ENCODE measurements at regions not wholly inside any gene's neighbourhood (a gene's known extent, or its start where the extent isn't known, plus 50 kb on each side); places are given as distances from the start of the nearest gene placed in this dataset.
"Not testable (repeated sequence)": the region's sequence is repeated elsewhere in the genome, so short reads cannot be mapped to it uniquely, and the experiment has no call there.

GRCh38 chr14:105718787-105719186 lies 192.4 kb downstream of the TMEM121 start:
- not testable (repeated sequence) for TF ChIP-seq CTCF (conservative IDR thresholded peaks at IDR 0.05; ENCODE audit: low read depth, low read length); EZH2 (IDR thresholded peaks at IDR 0.05; ENCODE audit: borderline replicate concordance, low read depth, low read length, poor library complexity, severe bottlenecking)
